Kidney capillary endothelial cell (primary cell): ENCODE measurements at regions not wholly inside any gene's neighbourhood (a gene's known extent, or its start where the extent isn't known, plus 50 kb on each side); places are given as distances from the start of the nearest gene placed in this dataset.
"Not testable (repeated sequence)": the region's sequence is repeated elsewhere in the genome, so short reads cannot be mapped to it uniquely, and the experiment has no call there.

ENCODE experiments used
- DNase-seq: peaks from one replicate; pipeline ENCODE4 v3.0.0-alpha.2; 2018; ENCODE audit warnings: low spot score

GRCh38 chr21:14826630-14827029 is 238.2 kb downstream of the NRIP1 start:
- DNase-seq: no peak

GRCh38 chr21:14825514-14825974 is 239.3 kb downstream of the NRIP1 start:
- no peak for DNase-seq

DNA sequence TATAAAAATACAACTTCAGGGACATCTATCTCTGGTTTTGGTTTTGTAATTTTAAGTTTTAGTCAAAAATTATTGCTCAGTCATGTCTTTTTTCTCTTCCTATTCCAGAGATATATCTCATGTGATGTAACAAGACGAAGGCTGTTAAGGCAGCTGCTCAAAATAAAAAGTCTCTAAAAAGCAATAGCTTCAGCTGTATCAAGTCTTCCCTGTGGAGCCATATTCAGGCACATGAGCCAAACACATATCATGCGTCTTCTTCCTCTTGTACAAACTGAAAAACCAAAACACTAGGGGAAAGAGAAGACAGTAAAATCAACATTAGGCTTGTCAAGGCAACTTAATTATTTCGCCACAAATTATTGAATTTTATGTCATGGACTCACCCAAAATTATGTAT is 240.7 kb downstream of the NRIP1 start:
- no peak for DNase-seq

GRCh38 chr21:14817311-14817710 is 247.5 kb downstream of the NRIP1 start:
- DNase-seq: no peak

DNA sequence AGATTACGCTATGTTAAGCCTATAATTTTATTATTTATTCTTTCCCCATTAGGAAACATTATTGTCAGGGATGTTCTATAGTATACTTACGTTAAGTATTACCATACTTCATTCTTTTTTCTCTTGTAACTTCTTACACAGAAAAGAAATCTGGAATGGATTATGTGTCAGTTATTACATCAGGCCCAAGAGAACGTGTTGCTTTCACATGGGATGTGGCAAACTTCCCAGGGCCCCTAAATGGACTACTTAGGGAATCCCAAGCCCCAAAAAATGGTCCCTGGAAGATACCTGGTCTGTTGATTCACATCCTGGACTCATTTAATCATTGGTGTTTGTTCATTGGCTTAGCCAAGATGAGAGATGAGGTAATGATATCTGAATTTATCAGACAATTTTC is 249.8 kb downstream of the NRIP1 start:
- DNase-seq: no peak

DNA sequence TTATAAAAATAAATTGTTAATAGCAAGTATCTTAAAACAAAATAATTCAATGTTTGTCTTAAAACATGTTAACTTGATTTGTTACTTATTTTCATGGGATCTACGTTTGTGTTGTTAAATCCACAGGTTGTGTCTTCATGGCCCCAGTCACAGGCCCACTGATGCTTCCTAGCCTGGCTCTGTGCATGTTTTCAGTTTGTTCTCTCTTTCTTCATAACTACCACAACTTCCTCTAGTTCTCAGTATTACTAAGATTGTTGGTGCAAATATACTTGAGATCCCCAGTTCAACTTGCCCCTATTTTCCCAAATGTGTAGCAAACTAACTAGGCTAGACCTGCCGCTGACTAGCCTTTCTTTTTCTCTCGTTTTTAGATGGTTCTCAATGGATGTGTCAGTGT is 250.5 kb downstream of the NRIP1 start:
- no peak for DNase-seq

DNA sequence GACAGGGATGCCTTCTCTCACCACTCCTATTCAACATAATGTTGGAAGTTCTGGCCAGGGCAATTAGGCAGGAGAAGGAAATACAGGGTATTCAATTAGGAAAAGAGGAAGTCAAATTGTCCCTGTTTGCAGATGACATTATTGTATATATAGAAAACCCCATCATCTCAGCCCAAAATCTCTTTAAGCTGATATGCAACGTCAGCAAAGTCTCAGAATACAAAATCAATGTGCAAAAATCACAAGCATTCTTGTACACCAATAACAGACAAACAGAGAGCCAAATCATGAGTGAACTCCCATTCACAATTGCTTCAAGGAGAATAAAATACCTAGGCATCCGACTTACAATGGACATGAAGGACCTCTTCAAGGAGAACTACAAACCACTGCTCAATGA is 258.1 kb upstream of the SAMSN1 start:
- DNase-seq: not testable (repeated sequence)

DNA sequence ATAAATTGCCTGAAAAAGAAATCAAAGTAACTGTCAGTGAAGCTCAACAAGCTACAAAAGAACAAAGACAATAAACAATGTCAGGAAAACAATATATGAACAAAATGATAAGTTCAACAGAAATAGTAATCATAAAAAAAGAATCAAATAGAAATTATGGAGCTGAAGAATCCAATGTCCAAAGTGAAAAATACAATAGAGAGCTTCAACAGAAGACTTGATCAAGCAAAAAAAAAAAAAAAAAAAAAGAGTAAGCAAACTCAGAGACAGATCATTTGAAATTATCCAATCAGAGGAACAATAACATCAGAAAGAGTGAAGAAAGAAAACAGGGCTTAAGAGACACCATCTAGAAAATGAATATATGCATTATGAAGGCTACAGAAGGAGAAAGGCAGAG is 251.4 kb upstream of the SAMSN1 start:
- DNase-seq: no peak

- DNase-seq: no peak
These were observed 241.2 kb upstream of the SAMSN1 start for GRCh38 chr21:14787312-14787711.

DNA sequence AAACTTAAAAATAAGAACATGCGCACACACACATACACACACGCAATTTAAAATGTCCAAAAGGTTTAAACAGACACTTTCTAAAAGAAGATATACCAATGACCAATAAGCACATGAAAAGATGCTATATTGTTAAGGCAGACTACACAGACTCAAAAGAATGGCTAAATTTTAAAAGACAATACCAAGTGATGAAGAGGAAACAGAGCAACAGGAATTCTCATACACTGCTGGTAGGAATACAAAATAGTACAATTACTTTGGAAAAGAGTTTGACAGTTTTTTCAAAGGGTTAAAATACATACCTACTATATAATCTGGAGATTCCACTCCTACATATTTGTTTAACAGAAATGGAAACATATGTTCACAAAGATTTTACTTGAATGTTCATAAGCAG is 239.6 kb upstream of the SAMSN1 start:
- no peak for DNase-seq

GRCh38 chr21:14773777-14774345 is 227.7 kb upstream of the SAMSN1 start:
- peak; percentile 21 for DNase-seq

GRCh38 chr21:14771593-14771992 is 225.5 kb upstream of the SAMSN1 start:
- no peak for DNase-seq

GRCh38 chr21:14768042-14768441 is 221.9 kb upstream of the SAMSN1 start:
- no peak for DNase-seq

DNA sequence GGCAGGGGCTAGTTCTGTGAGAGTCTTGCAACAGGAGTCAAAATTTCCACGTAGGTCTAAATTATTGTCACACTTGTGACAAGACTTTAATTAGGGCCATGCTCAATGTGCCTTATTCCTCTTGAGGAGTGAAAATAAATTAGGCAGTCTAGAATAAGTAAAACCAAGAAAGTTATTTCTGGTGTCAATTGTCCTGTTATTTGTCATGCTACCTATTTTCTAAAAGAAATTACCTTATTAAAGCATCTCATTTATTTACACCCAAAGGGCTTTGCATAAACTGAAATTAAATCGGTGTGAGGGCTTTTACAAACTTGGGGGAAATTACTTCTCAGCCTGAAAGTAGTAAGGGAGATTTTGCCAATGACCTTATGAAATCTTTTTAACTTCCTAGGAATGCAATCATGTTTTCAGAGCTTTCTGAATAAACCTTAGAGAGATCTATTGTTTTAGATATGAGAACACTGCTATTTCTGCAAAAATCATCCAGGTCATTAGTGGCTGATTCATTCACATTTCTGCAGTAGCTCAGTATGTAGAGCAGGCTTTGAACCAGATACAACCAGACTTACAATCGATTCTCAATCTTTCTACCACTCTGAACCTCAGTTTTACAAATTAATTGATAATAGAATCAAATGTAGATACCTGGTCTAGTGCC is 221.2 kb upstream of the SAMSN1 start:
- no peak for DNase-seq

GRCh38 chr21:14766241-14766640 is 220.1 kb upstream of the SAMSN1 start:
- DNase-seq: no peak

DNA sequence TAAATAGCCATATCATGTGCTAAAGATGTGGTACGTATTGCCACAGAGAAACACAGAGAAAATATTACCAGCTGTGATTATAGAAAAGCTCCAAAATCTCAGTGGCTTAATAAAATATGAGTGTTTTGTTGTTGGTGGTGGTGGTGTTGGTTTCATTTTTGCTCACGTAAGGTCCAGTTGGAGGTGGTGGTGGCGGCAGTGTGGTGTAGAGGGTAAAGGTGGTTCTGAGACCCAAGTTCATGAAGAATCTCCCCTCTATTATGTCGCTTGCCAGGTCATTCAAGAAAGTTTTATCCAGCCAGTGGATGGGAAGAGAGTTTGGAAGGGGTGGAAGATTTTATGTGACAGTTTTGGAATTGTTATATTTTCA is 217.6 kb upstream of the SAMSN1 start:
- DNase-seq: no peak

- no peak for DNase-seq
These were observed 216.9 kb upstream of the SAMSN1 start for GRCh38 chr21:14762734-14763694.

GRCh38 chr21:14762327-14762726 is 216.2 kb upstream of the SAMSN1 start:
- DNase-seq: no peak

DNA sequence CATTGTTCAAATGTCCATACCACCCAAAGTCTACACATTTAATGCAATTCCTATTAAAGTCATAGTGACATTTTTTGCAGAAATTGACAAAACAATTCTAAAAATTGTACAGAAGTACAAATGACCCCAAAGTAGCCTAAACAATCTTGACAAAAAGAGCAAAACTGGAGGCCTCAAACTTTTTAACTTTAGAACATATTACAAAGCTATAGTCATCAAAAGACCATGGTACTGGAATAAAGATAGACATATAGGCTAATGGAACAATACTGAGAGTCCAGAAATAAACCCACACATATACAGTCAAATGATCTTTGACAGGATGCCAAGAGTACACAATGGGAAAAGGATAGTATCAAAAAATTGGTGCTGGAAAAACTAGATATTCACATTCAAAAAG is 213.2 kb upstream of the SAMSN1 start:
- no peak for DNase-seq

GRCh38 chr21:14758849-14759248 is 212.7 kb upstream of the SAMSN1 start:
- no peak for DNase-seq

- no peak for DNase-seq
These were observed 211.6 kb upstream of the SAMSN1 start for GRCh38 chr21:14757533-14758327.

- no peak for DNase-seq
These were observed 209.0 kb upstream of the SAMSN1 start for GRCh38 chr21:14755086-14755485.
